ENCODE measurements at regions not wholly inside any gene's neighbourhood (a gene's known extent, or its start where the extent isn't known, plus 50 kb on each side); places are given as distances from the start of the nearest gene placed in this dataset.

- TF ChIP-seq POLR2A (IDR thresholded peaks at IDR 0.05) (no peak), CTCF (IDR thresholded peaks at IDR 0.05) (no peak)
- intact Hi-C loops (cut with DNase I), result no loop called here
- Histone ChIP-seq H3K4me3 (no peak overlapping the region), H3K27me3 (no peaks in the 10 kb centered on the region), H3K4me1 (no peaks in the 10 kb centered on the region), H3K27ac (no peak overlapping the region), H3K36me3 (no peaks in the 10 kb centered on the region), H3K9me3 (peaks cover 0 to 14% (median 0%) of the 10 kb centered on the region in 12 donors)
- WGBS, 4 donors, result 66 to 71% (median 69%) methylated on average over 13 of the region's 13 CpGs
- DNase-seq (no peak), ATAC-seq (no peak)
Measured at GRCh38 chr6:51513891-51514747, 573.3 kb downstream of the PKHD1 start.

GRCh38 chr6:51514748-51515402, 572.5 kb downstream of the PKHD1 start:
- TF ChIP-seq POLR2A (IDR thresholded peaks at IDR 0.05) (no peak), CTCF (IDR thresholded peaks at IDR 0.05) (no peak)
- Histone ChIP-seq H3K27ac (no peak overlapping the region), H3K4me3 (no peak overlapping the region), H3K9me3 (peaks cover 0 to 14% (median 0%) of the 10 kb centered on the region in 12 donors), H3K4me1 (no peaks in the 10 kb centered on the region), H3K36me3 (no peaks in the 10 kb centered on the region), H3K27me3 (no peaks in the 10 kb centered on the region)
- intact Hi-C loops (cut with DNase I), result no loop called here
- 48 to 63% (median 55%) methylated on average over 1 of the region's 1 CpG for WGBS, 4 donors
- DNase-seq (no peak), ATAC-seq (no peak)

GRCh38 chr6:51526049-51526448, 561.4 kb downstream of the PKHD1 start:
- Histone ChIP-seq H3K4me1 (no peaks in the 10 kb centered on the region), H3K9me3 (no peaks in the 10 kb centered on the region), H3K4me3 (no peak overlapping the region), H3K36me3 (no peaks in the 10 kb centered on the region), H3K27ac (no peak overlapping the region), H3K27me3 (no peaks in the 10 kb centered on the region)
- DNase-seq (no peak), ATAC-seq (no peak)
- TF ChIP-seq CTCF (IDR thresholded peaks at IDR 0.05) (no peak), POLR2A (IDR thresholded peaks at IDR 0.05) (no peak)
- WGBS, 4 donors, result 85 to 92% (median 88%) methylated on average over 3 of the region's 3 CpGs
- intact Hi-C loops (cut with DNase I), result no loop called here

GRCh38 chr6:51526922-51527321, 560.5 kb downstream of the PKHD1 start:
- intact Hi-C loops (cut with DNase I), result no loop called here
- no peak overlapping the region for H3K27ac ChIP-seq
- TF ChIP-seq CTCF (IDR thresholded peaks at IDR 0.05) (no peak), POLR2A (IDR thresholded peaks at IDR 0.05) (no peak)
- no peak overlapping the region for H3K4me3 ChIP-seq
- WGBS, 4 donors, result 75 to 91% (median 82%) methylated on average over 4 to 5 of the region's 5 CpGs
- DNase-seq (no peak), ATAC-seq (no peak)
- H3K36me3 ChIP-seq, result no peaks in the 10 kb centered on the region
- no peaks in the 10 kb centered on the region for H3K27me3 ChIP-seq
- no peaks in the 10 kb centered on the region for H3K4me1 ChIP-seq
- H3K9me3 ChIP-seq, result no peaks in the 10 kb centered on the region

Data from heart left ventricle (tissue), 16 donors.